Neural cell (in vitro differentiated cells): ENCODE measurements at regions not wholly inside any gene's neighbourhood (a gene's known extent, or its start where the extent isn't known, plus 50 kb on each side); places are given as distances from the start of the nearest gene placed in this dataset.

Experiments used
- CTCF ChIP-seq: fragments of 450-650 bp; IDR thresholded peaks from 2 replicates; pipeline ENCODE4 v1.5.1; 2014; ENCODE audit warnings: antibody characterized with exemption, mild to moderate bottlenecking, moderate library complexity; ENCODE audit not compliant: poor library complexity, severe bottlenecking
- EP300 ChIP-seq: fragments of 450-650 bp; conservative IDR thresholded peaks from 2 replicates; pipeline ENCODE4 v1.6.1; 2014; ENCODE audit warnings: antibody characterized with exemption, mild to moderate bottlenecking, moderate library complexity; ENCODE audit not compliant: poor library complexity, severe bottlenecking
- EZH2 ChIP-seq: fragments of 200-600, 300-800 bp; shearing (Covaris generic), sonication (generic); IDR thresholded peaks from 2 replicates; pipeline ENCODE4 v1.6.1; 2014; ENCODE audit warnings: antibody characterized with exemption, low read length, borderline replicate concordance, mild to moderate bottlenecking; ENCODE audit not compliant: insufficient read depth, poor library complexity, severe bottlenecking

- TF ChIP-seq EP300 (no peak), CTCF (no peak), EZH2 (no peak)
Measured at GRCh38 chr11:28582506-28582905, 474.3 kb downstream of the METTL15 start.
